ENCODE measurements at regions not wholly inside any gene's neighbourhood (a gene's known extent, or its start where the extent isn't known, plus 50 kb on each side); places are given as distances from the start of the nearest gene placed in this dataset.

DNA sequence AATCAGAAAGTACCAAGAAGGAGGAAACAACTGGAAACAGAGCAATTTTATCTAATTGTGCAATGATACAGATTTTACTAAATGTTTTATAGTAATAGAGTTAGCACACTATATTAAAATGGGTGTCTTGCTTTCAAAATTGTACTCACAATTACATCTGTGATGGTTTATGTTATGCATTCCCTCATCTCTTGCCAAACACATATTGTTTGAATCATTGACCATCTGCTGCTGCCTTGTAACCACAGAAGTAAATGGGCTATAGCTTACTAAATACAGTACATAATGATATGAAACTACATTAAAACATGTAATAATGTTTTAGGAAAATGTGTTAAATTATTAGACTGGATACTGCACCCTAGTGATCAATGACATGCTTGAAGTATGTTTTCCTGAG, 158.1 kb downstream of the SLC25A46 start:
- TF ChIP-seq FOXK1 (CRISPR knock-in tag; IDR thresholded peaks at IDR 0.05): no peak
- no peak for TF ChIP-seq ZNF396 (CRISPR knock-in tag; IDR thresholded peaks at IDR 0.05; ENCODE audit: borderline replicate concordance)
- POLR2A ChIA-PET: no interaction called here
- H3K9me3 Mint-ChIP-seq: peaks cover 3% of the 10 kb centered on the region; the same call in 1 of the 2 replicates
- no peak for ATAC-seq
- H3K4me1 Mint-ChIP-seq: peaks cover 17% of the 10 kb centered on the region
- CTCF ChIA-PET: no interaction called here
- H3K27me3 Mint-ChIP-seq (ENCODE audit: low read depth): no peaks in the 10 kb centered on the region
- no peak overlapping the region for H3K27ac Mint-ChIP-seq
- DNase-seq (ENCODE audit: low spot score): no peak
- no peaks in the 10 kb centered on the region for H3K36me3 Mint-ChIP-seq
- H3K4me3 Mint-ChIP-seq: no peak overlapping the region

DNA sequence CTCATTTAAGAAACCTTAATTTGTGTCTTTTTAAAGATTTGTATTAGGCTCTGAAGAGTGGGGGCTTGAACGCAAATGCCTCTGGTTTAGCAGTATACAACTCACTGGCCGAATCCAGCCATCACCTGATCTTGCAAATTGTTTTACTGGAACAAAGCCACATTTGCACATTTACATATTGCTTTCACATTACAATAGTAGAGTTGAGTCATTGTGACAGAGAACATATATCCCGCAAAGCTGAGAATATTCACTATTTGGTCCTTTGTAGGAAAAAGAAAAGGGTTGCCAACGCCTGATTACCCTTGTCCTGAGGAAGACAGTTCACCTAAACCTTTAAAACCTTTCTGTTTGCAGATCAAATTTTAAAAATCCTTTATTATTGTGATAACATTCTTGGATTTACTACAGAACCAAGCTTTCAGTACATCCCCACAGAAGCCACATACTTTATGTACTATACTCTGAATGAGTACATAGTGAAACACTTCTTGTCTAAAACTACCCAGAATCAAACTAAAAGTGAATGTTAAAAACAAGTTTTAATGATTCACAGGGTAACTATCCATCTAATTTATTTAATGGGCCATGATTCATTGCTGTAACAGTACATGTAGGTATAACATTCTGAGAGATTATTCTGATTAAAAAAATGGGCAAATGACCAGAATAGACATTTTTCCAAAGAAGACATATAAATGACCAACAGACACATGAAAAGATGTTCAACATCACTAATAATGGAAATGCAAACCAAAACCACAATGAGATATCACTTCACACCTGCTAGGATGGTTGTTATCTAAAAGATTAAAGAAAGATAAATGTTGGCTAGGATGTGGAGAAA, 161.0 kb downstream of the SLC25A46 start:
- TF ChIP-seq ZNF416 (CRISPR knock-in tag; IDR thresholded peaks at IDR 0.05) (no peak), FOXK1 (CRISPR knock-in tag; IDR thresholded peaks at IDR 0.05) (no peak)
- TF ChIP-seq, protein P1, sequence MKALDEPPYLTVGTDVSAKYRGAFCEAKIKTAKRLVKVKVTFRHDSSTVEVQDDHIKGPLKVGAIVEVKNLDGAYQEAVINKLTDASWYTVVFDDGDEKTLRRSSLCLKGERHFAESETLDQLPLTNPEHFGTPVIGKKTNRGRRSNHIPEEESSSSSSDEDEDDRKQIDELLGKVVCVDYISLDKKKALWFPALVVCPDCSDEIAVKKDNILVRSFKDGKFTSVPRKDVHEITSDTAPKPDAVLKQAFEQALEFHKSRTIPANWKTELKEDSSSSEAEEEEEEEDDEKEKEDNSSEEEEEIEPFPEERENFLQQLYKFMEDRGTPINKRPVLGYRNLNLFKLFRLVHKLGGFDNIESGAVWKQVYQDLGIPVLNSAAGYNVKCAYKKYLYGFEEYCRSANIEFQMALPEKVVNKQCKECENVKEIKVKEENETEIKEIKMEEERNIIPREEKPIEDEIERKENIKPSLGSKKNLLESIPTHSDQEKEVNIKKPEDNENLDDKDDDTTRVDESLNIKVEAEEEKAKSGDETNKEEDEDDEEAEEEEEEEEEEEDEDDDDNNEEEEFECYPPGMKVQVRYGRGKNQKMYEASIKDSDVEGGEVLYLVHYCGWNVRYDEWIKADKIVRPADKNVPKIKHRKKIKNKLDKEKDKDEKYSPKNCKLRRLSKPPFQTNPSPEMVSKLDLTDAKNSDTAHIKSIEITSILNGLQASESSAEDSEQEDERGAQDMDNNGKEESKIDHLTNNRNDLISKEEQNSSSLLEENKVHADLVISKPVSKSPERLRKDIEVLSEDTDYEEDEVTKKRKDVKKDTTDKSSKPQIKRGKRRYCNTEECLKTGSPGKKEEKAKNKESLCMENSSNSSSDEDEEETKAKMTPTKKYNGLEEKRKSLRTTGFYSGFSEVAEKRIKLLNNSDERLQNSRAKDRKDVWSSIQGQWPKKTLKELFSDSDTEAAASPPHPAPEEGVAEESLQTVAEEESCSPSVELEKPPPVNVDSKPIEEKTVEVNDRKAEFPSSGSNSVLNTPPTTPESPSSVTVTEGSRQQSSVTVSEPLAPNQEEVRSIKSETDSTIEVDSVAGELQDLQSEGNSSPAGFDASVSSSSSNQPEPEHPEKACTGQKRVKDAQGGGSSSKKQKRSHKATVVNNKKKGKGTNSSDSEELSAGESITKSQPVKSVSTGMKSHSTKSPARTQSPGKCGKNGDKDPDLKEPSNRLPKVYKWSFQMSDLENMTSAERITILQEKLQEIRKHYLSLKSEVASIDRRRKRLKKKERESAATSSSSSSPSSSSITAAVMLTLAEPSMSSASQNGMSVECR (CRISPR knock-in tag; IDR thresholded peaks at IDR 0.05; ENCODE audit: borderline replicate concordance): no peak
- TF ChIP-seq, protein P2, sequence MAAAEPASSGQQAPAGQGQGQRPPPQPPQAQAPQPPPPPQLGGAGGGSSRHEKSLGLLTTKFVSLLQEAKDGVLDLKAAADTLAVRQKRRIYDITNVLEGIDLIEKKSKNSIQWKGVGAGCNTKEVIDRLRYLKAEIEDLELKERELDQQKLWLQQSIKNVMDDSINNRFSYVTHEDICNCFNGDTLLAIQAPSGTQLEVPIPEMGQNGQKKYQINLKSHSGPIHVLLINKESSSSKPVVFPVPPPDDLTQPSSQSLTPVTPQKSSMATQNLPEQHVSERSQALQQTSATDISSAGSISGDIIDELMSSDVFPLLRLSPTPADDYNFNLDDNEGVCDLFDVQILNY (CRISPR knock-in tag; IDR thresholded peaks at IDR 0.05): no peak
- peaks cover 21% of the 10 kb centered on the region for H3K4me1 Mint-ChIP-seq
- DNase-seq (ENCODE audit: low spot score): no peak
- POLR2A ChIA-PET: no interaction called here
- no peaks in the 10 kb centered on the region for H3K9me3 Mint-ChIP-seq
- H3K27me3 Mint-ChIP-seq (ENCODE audit: low read depth): no peaks in the 10 kb centered on the region
- peak overlapping the region; percentile 85 for H3K27ac Mint-ChIP-seq
- peak; percentile 59 for ATAC-seq
- H3K36me3 Mint-ChIP-seq: no peaks in the 10 kb centered on the region
- CTCF ChIA-PET: no interaction called here
- H3K4me3 Mint-ChIP-seq: no peak overlapping the region

DNA sequence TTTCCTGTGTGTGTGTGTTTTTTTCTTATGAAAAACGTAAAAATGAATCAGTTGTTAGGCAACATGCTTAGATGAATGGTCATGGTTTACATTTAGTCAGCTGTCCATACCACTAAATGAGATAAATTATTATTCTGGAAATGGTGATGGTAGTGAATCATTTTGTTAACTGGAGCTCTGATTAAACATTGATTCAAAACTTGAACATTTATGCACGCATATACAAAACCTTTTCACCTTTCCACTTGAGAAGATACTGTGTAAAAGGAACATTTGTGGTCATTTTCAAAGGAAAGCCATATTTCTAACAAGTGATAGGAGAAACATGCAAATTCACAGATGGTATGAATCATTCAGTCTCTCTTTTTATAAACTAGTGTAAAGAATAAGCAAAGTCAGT, 162.0 kb downstream of the SLC25A46 start:
- H3K36me3 Mint-ChIP-seq: no peaks in the 10 kb centered on the region
- no peak overlapping the region for H3K4me3 Mint-ChIP-seq
- peaks cover 21% of the 10 kb centered on the region for H3K4me1 Mint-ChIP-seq
- H3K27ac Mint-ChIP-seq: no peak overlapping the region
- no peak for ATAC-seq
- H3K9me3 Mint-ChIP-seq: no peaks in the 10 kb centered on the region
- no peaks in the 10 kb centered on the region for H3K27me3 Mint-ChIP-seq (ENCODE audit: low read depth)
- POLR2A ChIA-PET: no interaction called here
- CTCF ChIA-PET: no interaction called here
- DNase-seq (ENCODE audit: low spot score): no peak
- TF ChIP-seq, protein P3, sequence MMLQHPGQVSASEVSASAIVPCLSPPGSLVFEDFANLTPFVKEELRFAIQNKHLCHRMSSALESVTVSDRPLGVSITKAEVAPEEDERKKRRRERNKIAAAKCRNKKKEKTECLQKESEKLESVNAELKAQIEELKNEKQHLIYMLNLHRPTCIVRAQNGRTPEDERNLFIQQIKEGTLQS (CRISPR knock-in tag; conservative IDR thresholded peaks at IDR 0.05): no peak
- TF ChIP-seq, protein P4, sequence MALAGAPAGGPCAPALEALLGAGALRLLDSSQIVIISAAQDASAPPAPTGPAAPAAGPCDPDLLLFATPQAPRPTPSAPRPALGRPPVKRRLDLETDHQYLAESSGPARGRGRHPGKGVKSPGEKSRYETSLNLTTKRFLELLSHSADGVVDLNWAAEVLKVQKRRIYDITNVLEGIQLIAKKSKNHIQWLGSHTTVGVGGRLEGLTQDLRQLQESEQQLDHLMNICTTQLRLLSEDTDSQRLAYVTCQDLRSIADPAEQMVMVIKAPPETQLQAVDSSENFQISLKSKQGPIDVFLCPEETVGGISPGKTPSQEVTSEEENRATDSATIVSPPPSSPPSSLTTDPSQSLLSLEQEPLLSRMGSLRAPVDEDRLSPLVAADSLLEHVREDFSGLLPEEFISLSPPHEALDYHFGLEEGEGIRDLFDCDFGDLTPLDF (CRISPR knock-in tag; IDR thresholded peaks at IDR 0.05): no peak
- TF ChIP-seq ATF1 (CRISPR knock-in tag; IDR thresholded peaks at IDR 0.05) (no peak), ZNF121 (CRISPR knock-in tag; IDR thresholded peaks at IDR 0.05) (no peak), ZNF232 (CRISPR knock-in tag; IDR thresholded peaks at IDR 0.05) (no peak), ZNF416 (CRISPR knock-in tag; IDR thresholded peaks at IDR 0.05) (no peak)
- TF ChIP-seq, protein P5, sequence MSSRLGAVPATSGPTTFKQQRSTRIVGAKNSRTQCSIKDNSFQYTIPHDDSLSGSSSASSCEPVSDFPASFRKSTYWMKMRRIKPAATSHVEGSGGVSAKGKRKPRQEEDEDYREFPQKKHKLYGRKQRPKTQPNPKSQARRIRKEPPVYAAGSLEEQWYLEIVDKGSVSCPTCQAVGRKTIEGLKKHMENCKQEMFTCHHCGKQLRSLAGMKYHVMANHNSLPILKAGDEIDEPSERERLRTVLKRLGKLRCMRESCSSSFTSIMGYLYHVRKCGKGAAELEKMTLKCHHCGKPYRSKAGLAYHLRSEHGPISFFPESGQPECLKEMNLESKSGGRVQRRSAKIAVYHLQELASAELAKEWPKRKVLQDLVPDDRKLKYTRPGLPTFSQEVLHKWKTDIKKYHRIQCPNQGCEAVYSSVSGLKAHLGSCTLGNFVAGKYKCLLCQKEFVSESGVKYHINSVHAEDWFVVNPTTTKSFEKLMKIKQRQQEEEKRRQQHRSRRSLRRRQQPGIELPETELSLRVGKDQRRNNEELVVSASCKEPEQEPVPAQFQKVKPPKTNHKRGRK (CRISPR knock-in tag; IDR thresholded peaks at IDR 0.05; ENCODE audit: borderline replicate concordance): no peak
- TF ChIP-seq, protein P6, sequence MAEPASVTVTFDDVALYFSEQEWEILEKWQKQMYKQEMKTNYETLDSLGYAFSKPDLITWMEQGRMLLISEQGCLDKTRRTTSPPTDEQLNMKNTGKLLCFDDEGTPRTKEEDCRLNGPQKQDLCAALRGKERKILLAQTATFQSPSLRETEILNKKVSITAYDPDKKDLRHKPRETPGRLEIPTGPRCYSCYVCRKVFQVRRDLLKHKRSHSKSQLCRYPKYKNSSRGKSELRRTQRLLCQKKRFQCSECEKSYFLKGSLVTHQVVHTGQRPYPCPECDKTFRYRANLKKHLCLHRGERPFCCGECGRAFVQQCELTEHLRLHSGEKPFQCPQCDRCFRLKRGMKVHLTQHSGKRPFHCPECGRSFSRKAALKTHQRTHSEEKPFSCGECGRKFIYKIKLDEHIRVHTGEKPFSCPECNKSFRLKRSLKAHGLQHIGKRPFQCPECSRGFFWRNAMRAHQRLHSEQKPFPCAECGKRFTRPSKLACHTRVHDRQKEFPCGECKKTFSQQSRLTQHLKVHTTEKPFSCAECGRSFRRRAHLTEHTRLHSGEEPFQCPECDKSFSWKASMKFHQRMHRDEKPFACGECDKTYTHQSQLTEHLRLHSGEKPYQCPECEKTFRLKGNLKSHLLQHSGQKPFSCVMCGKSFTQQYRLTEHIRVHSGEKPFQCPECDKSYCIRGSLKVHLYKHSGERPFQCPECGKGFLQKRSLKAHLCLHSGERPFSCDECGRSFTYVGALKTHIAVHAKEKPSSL (CRISPR knock-in tag; conservative IDR thresholded peaks at IDR 0.05): no peak
- TF ChIP-seq, protein P1 (CRISPR knock-in tag; IDR thresholded peaks at IDR 0.05; ENCODE audit: borderline replicate concordance): no peak
- TF ChIP-seq, protein P7, sequence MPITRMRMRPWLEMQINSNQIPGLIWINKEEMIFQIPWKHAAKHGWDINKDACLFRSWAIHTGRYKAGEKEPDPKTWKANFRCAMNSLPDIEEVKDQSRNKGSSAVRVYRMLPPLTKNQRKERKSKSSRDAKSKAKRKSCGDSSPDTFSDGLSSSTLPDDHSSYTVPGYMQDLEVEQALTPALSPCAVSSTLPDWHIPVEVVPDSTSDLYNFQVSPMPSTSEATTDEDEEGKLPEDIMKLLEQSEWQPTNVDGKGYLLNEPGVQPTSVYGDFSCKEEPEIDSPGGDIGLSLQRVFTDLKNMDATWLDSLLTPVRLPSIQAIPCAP (CRISPR knock-in tag; IDR thresholded peaks at IDR 0.05): no peak
